ENCODE measurements at regions not wholly inside any gene's neighbourhood (a gene's known extent, or its start where the extent isn't known, plus 50 kb on each side); places are given as distances from the start of the nearest gene placed in this dataset.
"Not testable (repeated sequence)": the region's sequence is repeated elsewhere in the genome, so short reads cannot be mapped to it uniquely, and the experiment has no call there.

DNA sequence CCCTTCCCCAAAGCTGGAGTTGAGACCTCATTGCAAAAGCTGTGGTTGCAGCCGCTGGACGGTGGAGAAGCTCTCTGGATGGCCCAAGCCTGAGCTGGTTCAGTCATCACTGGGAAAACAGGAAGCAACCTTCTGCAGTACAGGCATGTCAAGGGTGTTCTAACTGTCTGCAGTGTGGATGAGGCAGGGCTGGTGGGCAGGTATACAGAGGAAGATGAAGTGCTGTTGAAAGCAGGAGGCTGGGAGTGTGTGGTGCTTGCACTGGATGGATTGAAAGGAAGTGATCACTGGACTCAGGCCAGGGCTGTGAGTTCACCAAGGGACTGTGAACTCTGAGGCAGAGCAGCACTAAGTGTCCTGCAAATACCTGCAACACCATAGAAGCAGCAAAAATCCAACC is 89.0 kb upstream of the NOX3 start:
- 88 to 98% (median 92%) methylated on average over 2 of the region's 2 CpGs for WGBS, 3 donors
- Histone ChIP-seq H3K4me3 (ENCODE audit: low read depth in 1 of 3, low read length in 3 of 3) (no peak overlapping the region), H3K27me3 (ENCODE audit: control insufficient read depth in 3 of 3, insufficient read depth in 3 of 3, low read length in 3 of 3) (no peaks in the 10 kb centered on the region), H3K27ac (ENCODE audit: low read depth in 1 of 3, low read length in 2 of 3) (no peak overlapping the region), H3K9me3 (ENCODE audit: control insufficient read depth in 2 of 2, insufficient read depth in 1 of 2, low read depth in 1 of 2, low read length in 1 of 2) (no peaks in the 10 kb centered on the region), H3K4me1 (ENCODE audit: control insufficient read depth in 3 of 3, insufficient read depth in 2 of 3, low read depth in 1 of 3, low read length in 2 of 3) (no peaks in the 10 kb centered on the region), H3K36me3 (ENCODE audit: control insufficient read depth in 3 of 3, insufficient read depth in 2 of 3, low read depth in 1 of 3, low read length in 3 of 3) (no peaks in the 10 kb centered on the region)
- no peak for DNase-seq
- FAIRE-seq, result no peak

DNA sequence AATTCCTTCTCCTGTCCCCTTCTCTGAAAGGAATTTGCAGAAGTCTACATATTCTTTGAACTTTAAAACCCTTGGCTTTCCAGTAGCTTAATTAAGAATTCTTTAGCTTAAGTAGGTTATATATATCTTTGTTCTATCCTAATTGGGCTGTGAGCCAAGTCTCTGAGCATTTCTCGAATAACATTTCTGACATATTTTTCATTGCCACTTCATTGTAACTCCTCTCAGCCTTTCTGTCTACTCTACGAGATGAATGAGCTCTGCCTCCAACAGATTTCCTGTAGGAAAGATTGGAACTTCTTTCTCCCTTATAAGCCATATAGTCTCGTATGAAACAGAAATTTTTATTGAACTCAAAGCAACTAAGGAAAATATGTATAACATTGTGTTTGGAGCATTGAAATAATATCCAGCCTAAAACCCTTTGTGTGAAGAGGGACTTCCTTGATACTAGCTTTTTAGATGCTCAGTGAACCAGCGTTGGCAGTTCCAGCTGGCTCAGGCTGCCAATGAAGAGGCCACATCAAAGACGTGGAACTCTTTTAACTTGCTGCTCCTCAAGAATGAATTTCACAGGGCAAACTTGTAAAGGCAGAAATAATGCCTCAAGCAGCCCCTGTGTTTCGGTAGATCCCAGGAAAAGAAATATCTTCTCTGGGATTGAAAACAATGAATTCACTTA is 87.7 kb upstream of the NOX3 start:
- no peaks in the 10 kb centered on the region for H3K9me3 ChIP-seq (ENCODE audit: control insufficient read depth in 2 of 2, insufficient read depth in 1 of 2, low read depth in 1 of 2, low read length in 1 of 2)
- H3K4me1 ChIP-seq (ENCODE audit: control insufficient read depth in 3 of 3, insufficient read depth in 2 of 3, low read depth in 1 of 3, low read length in 2 of 3), result no peaks in the 10 kb centered on the region
- no peak overlapping the region for H3K4me3 ChIP-seq (ENCODE audit: low read depth in 1 of 3, low read length in 3 of 3)
- WGBS, 3 donors, result 55 to 75% (median 65%) methylated on average over 6 of the region's 6 CpGs
- no peaks in the 10 kb centered on the region for H3K27me3 ChIP-seq (ENCODE audit: control insufficient read depth in 3 of 3, insufficient read depth in 3 of 3, low read length in 3 of 3)
- DNase-seq, result no peak
- no peaks in the 10 kb centered on the region for H3K36me3 ChIP-seq (ENCODE audit: control insufficient read depth in 3 of 3, insufficient read depth in 2 of 3, low read depth in 1 of 3, low read length in 3 of 3)
- no peak overlapping the region for H3K27ac ChIP-seq (ENCODE audit: low read depth in 1 of 3, low read length in 2 of 3)
- FAIRE-seq, result no peak

DNA sequence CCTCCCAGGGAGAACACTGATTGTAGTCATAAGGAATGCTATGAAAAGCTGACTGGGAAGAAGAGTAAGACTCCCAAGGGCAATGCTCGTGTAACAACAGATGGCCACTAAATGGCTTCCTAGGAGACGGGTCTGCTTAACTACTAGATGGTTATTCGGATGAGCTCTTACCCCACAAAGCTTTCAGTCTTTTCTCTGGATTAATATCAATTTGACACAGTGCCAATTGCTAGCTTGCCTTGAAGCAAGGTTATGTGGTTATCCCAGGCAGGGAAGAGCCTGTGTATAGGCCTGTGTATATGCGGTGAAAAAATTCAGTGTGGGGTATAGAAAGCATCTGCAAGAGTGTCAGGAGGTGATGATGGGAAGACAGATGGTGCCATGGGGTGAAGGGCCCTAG is 86.4 kb upstream of the NOX3 start:
- no peak for FAIRE-seq
- WGBS, 3 donors, result 84 to 93% (median 93%) methylated on average over 4 of the region's 4 CpGs
- no peak overlapping the region for H3K4me3 ChIP-seq (ENCODE audit: low read depth in 1 of 3, low read length in 3 of 3)

DNA sequence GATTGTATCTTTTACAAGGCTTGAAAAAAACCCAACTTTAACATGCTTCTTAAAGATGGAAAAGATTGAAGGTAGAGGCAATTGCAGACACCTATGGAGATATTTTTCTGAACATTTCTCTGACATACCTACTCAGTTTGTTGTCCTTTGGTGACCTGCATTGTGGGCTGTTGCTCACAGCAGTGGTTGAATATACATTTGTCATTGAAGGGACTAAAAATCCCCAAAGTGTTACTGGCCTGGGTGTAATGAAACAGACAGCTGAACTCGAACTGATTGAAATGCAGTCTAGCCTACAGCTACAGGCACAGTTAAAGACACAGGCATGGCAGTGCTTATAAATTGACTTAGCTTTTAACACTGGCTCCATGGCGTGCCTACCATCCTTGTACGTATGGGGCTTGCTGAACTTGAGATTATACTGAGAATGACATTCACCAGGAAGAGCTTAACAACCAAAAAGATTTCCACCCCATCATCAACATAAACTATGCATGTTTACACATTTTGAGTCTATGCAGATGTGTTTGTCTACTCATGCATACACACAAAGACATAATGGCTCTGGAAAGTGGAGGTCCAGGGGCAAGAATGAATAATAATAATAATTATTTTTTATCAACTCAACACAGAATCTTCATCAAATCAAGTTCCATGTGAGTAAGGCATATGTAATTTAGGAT is 83.2 kb upstream of the NOX3 start:
- Histone ChIP-seq H3K4me3 (ENCODE audit: low read depth in 1 of 3, low read length in 3 of 3) (no peak overlapping the region), H3K9me3 (ENCODE audit: control insufficient read depth in 2 of 2, insufficient read depth in 1 of 2, low read depth in 1 of 2, low read length in 1 of 2) (peaks cover 0 to under 1% of the 10 kb centered on the region in 2 donors), H3K27ac (ENCODE audit: low read depth in 1 of 3, low read length in 2 of 3) (no peak overlapping the region), H3K36me3 (ENCODE audit: control insufficient read depth in 3 of 3, insufficient read depth in 2 of 3, low read depth in 1 of 3, low read length in 3 of 3) (no peaks in the 10 kb centered on the region), H3K27me3 (ENCODE audit: control insufficient read depth in 3 of 3, insufficient read depth in 3 of 3, low read length in 3 of 3) (no peaks in the 10 kb centered on the region), H3K4me1 (ENCODE audit: control insufficient read depth in 3 of 3, insufficient read depth in 2 of 3, low read depth in 1 of 3, low read length in 2 of 3) (no peaks in the 10 kb centered on the region)
- FAIRE-seq (no peak), DNase-seq (no peak)
- WGBS, 3 donors, result 73 to 85% (median 83%) methylated on average over 3 of the region's 3 CpGs

More for the DNA sequence above, 86.4 kb upstream of the NOX3 start:
- H3K27ac ChIP-seq (ENCODE audit: low read depth in 1 of 3, low read length in 2 of 3), result no peak overlapping the region
- no peaks in the 10 kb centered on the region for H3K4me1 ChIP-seq (ENCODE audit: control insufficient read depth in 3 of 3, insufficient read depth in 2 of 3, low read depth in 1 of 3, low read length in 2 of 3)
- DNase-seq, result no peak
- H3K9me3 ChIP-seq (ENCODE audit: control insufficient read depth in 2 of 2, insufficient read depth in 1 of 2, low read depth in 1 of 2, low read length in 1 of 2), result no peaks in the 10 kb centered on the region
- no peaks in the 10 kb centered on the region for H3K36me3 ChIP-seq (ENCODE audit: control insufficient read depth in 3 of 3, insufficient read depth in 2 of 3, low read depth in 1 of 3, low read length in 3 of 3)
- no peaks in the 10 kb centered on the region for H3K27me3 ChIP-seq (ENCODE audit: control insufficient read depth in 3 of 3, insufficient read depth in 3 of 3, low read length in 3 of 3)

DNA sequence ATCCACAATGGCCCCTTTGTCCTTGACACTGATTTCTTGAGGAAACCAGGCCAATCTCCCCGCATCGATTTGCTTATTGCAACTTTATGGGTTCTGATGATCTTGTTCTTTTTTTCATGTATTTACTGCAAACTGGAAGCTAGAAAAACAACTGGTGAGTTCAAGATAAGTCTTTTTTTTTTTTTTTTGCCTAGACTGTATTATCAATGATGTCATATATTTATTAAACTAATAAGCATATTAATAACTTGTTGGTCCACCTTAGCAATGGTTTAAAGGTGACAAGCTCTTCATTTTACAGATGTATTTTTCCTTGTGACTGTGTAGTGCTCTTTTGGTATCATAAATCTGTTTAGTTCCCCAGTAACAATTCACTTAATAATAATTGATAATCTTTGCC is 79.0 kb upstream of the NOX3 start:
- no peaks in the 10 kb centered on the region for H3K36me3 ChIP-seq (ENCODE audit: control insufficient read depth in 3 of 3, insufficient read depth in 2 of 3, low read depth in 1 of 3, low read length in 3 of 3)
- DNase-seq (no peak), FAIRE-seq (no peak)
- no peak overlapping the region for H3K27ac ChIP-seq (ENCODE audit: low read depth in 1 of 3, low read length in 2 of 3)
- H3K4me1 ChIP-seq (ENCODE audit: control insufficient read depth in 3 of 3, insufficient read depth in 2 of 3, low read depth in 1 of 3, low read length in 2 of 3), result no peaks in the 10 kb centered on the region
- no peaks in the 10 kb centered on the region for H3K27me3 ChIP-seq (ENCODE audit: control insufficient read depth in 3 of 3, insufficient read depth in 3 of 3, low read length in 3 of 3)
- 94 to 96% (median 94%) methylated on average over 2 of the region's 2 CpGs for WGBS, 3 donors
- no peak overlapping the region for H3K4me3 ChIP-seq (ENCODE audit: low read depth in 1 of 3, low read length in 3 of 3)
- peaks cover 0 to 4% of the 10 kb centered on the region in 2 donors for H3K9me3 ChIP-seq (ENCODE audit: control insufficient read depth in 2 of 2, insufficient read depth in 1 of 2, low read depth in 1 of 2, low read length in 1 of 2)

DNA sequence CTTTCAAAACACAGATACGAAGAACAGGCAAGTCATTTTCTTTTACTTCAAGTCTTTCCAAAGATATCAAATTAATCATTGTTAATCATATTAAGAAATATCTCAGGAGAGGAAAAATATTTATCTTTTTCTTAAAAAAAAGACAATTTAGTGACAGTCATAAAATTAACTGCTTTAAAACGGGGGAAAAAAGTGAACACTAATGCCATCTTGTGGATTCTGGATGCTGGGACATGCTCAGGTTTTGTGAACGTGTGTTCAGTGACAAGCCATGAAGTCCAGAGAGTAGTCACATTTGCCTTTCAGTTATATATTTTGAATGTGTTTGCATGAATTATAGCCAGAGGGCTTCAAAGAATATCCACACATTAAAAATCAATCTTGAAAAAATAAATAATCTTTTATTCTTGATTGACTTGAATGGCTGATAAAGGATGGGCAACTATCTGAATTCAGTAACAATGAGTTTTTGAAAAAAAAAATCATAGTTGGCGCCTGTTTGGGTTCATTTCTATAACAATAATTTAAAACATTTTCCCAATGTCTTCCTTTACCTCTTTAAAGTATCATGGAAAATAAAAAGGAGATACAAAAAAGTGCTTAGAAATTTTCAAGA is 74.7 kb upstream of the NOX3 start:
- 30 to 43% (median 41%) methylated on average over 4 of the region's 4 CpGs for WGBS, 3 donors
- H3K4me3 ChIP-seq (ENCODE audit: low read depth in 1 of 3, low read length in 3 of 3), result no peak overlapping the region
- no peaks in the 10 kb centered on the region for H3K36me3 ChIP-seq (ENCODE audit: control insufficient read depth in 3 of 3, insufficient read depth in 2 of 3, low read depth in 1 of 3, low read length in 3 of 3)
- DNase-seq, result peak; percentile 17 to 53
- peaks cover 0 to 4% of the 10 kb centered on the region in 2 donors for H3K9me3 ChIP-seq (ENCODE audit: control insufficient read depth in 2 of 2, insufficient read depth in 1 of 2, low read depth in 1 of 2, low read length in 1 of 2)
- no peaks in the 10 kb centered on the region for H3K4me1 ChIP-seq (ENCODE audit: control insufficient read depth in 3 of 3, insufficient read depth in 2 of 3, low read depth in 1 of 3, low read length in 2 of 3)
- peak; percentile 68 for FAIRE-seq
- H3K27ac ChIP-seq (ENCODE audit: low read depth in 1 of 3, low read length in 2 of 3), result no peak overlapping the region
- no peaks in the 10 kb centered on the region for H3K27me3 ChIP-seq (ENCODE audit: control insufficient read depth in 3 of 3, insufficient read depth in 3 of 3, low read length in 3 of 3)

DNA sequence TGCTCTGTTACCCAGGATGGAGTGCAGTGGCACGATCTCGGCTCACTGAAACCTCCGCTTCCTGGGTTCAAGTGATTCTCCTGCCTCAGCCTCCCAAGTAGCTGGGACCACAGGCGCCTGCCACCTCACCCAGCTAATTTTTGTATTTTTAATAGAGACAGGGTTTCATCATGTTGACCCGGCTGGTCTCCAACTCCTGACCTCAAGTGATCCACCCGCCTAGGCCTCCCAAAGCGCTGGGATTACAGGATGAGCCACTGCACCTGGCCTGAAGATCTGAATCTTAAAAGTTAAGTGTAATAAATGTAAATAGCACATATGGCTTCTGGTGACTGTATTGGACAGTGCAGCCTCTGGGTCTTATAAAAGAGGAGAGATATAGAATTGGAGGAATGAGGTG is 74.2 kb upstream of the NOX3 start:
- not testable (repeated sequence) for FAIRE-seq; H3K9me3 ChIP-seq (ENCODE audit: control insufficient read depth in 2 of 2, insufficient read depth in 1 of 2, low read depth in 1 of 2, low read length in 1 of 2); H3K27me3 ChIP-seq (ENCODE audit: control insufficient read depth in 3 of 3, insufficient read depth in 3 of 3, low read length in 3 of 3); H3K36me3 ChIP-seq (ENCODE audit: control insufficient read depth in 3 of 3, insufficient read depth in 2 of 3, low read depth in 1 of 3, low read length in 3 of 3); H3K27ac ChIP-seq (ENCODE audit: low read depth in 1 of 3, low read length in 2 of 3); H3K4me1 ChIP-seq (ENCODE audit: control insufficient read depth in 3 of 3, insufficient read depth in 2 of 3, low read depth in 1 of 3, low read length in 2 of 3); DNase-seq; H3K4me3 ChIP-seq (ENCODE audit: low read depth in 1 of 3, low read length in 3 of 3)
- 90 to 96% (median 91%) methylated on average over 7 of the region's 7 CpGs for WGBS, 3 donors

DNA sequence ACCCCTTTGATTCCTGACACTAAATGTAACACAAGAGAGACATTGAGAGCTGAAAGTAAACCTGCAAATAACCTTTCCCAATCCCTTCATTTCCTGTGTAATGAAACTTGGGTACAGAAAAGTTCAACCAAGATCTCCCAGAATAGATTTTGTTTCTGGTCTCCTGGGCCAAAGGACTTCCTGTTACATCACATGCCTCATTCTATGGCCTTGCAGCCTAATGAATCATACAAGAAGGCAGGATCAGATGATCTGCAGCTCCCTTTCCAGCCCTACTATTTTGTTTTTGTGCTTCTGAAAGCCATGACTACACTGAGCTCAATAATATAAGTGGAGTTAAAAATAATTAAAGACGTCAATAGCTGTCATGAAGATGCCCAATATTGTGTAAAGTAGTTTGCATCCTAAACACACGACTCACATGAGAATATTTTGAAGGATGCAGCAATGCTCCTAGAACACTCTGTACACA is 73.4 kb upstream of the NOX3 start:
- Histone ChIP-seq H3K36me3 (ENCODE audit: control insufficient read depth in 3 of 3, insufficient read depth in 2 of 3, low read depth in 1 of 3, low read length in 3 of 3) (no peaks in the 10 kb centered on the region), H3K27me3 (ENCODE audit: control insufficient read depth in 3 of 3, insufficient read depth in 3 of 3, low read length in 3 of 3) (no peaks in the 10 kb centered on the region), H3K4me3 (ENCODE audit: low read depth in 1 of 3, low read length in 3 of 3) (no peak overlapping the region), H3K9me3 (ENCODE audit: control insufficient read depth in 2 of 2, insufficient read depth in 1 of 2, low read depth in 1 of 2, low read length in 1 of 2) (peaks cover 0 to 4% of the 10 kb centered on the region in 2 donors), H3K27ac (ENCODE audit: low read depth in 1 of 3, low read length in 2 of 3) (no peak overlapping the region), H3K4me1 (ENCODE audit: control insufficient read depth in 3 of 3, insufficient read depth in 2 of 3, low read depth in 1 of 3, low read length in 2 of 3) (no peaks in the 10 kb centered on the region)
- FAIRE-seq (no peak), DNase-seq (peak; percentile 1 to 36)
- 64 to 85% (median 79%) methylated on average over 2 of the region's 2 CpGs for WGBS, 3 donors
